ENCODE measurements at regions not wholly inside any gene's neighbourhood (a gene's known extent, or its start where the extent isn't known, plus 50 kb on each side); places are given as distances from the start of the nearest gene placed in this dataset.

DNA sequence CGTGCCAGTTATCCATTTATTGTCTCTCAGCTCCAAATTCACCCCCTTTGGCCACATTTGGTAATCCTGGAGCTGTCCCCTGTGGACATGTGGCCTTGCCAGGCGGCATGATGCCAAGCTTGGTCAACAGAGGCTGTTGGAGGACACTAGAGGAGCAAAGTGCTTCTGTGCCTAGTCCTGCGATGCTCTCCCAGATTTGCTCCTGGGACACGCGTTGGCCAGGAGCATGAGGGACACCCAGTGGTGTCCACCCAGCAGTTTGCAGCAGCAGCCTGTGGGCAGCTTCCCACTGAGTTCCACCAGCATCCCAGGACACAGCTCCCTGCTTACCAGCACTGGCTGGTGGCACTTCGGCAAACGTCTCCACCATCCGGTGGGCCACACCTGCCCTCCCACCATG is 55.5 kb upstream of the STEAP1B start:
- TF ChIP-seq EZH2 (IDR thresholded peaks at IDR 0.05; ENCODE audit: borderline replicate concordance, low read depth, low read length, severe bottlenecking) (no peak), CTCF (IDR thresholded peaks at IDR 0.05; ENCODE audit: borderline replicate concordance, extremely low read depth, low read length, poor library complexity, severe bottlenecking) (no peak)
- no peak for DNase-seq
- H4K20me1 ChIP-seq (ENCODE audit: insufficient read depth, low read length): no peaks in the 10 kb centered on the region
- H3K79me2 ChIP-seq (ENCODE audit: insufficient read depth, low read length): no peaks in the 10 kb centered on the region
- H3K4me1 ChIP-seq (ENCODE audit: insufficient read depth, low read length): no peaks in the 10 kb centered on the region
- H3K36me3 ChIP-seq (ENCODE audit: insufficient read depth, low read length): no peaks in the 10 kb centered on the region
- ATAC-seq (ENCODE audit: insufficient read depth, low read depth): no peak
- no peak overlapping the region for H3K4me2 ChIP-seq (ENCODE audit: insufficient read depth, low read length)
- H3K27ac ChIP-seq (ENCODE audit: low read length): no peak overlapping the region
- H2AFZ ChIP-seq (ENCODE audit: low read depth, low read length): no peak overlapping the region
- no peak overlapping the region for H3K4me3 ChIP-seq (ENCODE audit: low read depth in 1 of 2, low read length in 2 of 2)
- H3K9me3 ChIP-seq (ENCODE audit: insufficient read depth, low read length, severe bottlenecking): no peaks in the 10 kb centered on the region
- no peaks in the 10 kb centered on the region for H3K27me3 ChIP-seq (ENCODE audit: insufficient read depth, low read length, poor library complexity)
- no peak overlapping the region for H3K9ac ChIP-seq (ENCODE audit: low read depth, low read length)

- DNase-seq: no peak
- Histone ChIP-seq H2AFZ (ENCODE audit: low read depth, low read length) (no peak overlapping the region), H3K27ac (ENCODE audit: low read length) (no peak overlapping the region), H3K9me3 (ENCODE audit: insufficient read depth, low read length, severe bottlenecking) (no peaks in the 10 kb centered on the region), H3K27me3 (ENCODE audit: insufficient read depth, low read length, poor library complexity) (peaks cover 4% of the 10 kb centered on the region), H3K4me1 (ENCODE audit: insufficient read depth, low read length) (no peaks in the 10 kb centered on the region), H3K79me2 (ENCODE audit: insufficient read depth, low read length) (no peaks in the 10 kb centered on the region), H3K4me2 (ENCODE audit: insufficient read depth, low read length) (no peak overlapping the region), H3K4me3 (ENCODE audit: low read depth in 1 of 2, low read length in 2 of 2) (no peak overlapping the region), H4K20me1 (ENCODE audit: insufficient read depth, low read length) (no peaks in the 10 kb centered on the region), H3K36me3 (ENCODE audit: insufficient read depth, low read length) (no peaks in the 10 kb centered on the region), H3K9ac (ENCODE audit: low read depth, low read length) (no peak overlapping the region)
- no peak for TF ChIP-seq CTCF (IDR thresholded peaks at IDR 0.05; ENCODE audit: borderline replicate concordance, extremely low read depth, low read length, poor library complexity, severe bottlenecking)
- TF ChIP-seq EZH2 (IDR thresholded peaks at IDR 0.05; ENCODE audit: borderline replicate concordance, low read depth, low read length, severe bottlenecking): no peak
- no peak for ATAC-seq (ENCODE audit: insufficient read depth, low read depth)
Observed at GRCh38 chr7:22554184-22554583, 54.2 kb upstream of the STEAP1B start.

GRCh38 chr7:22551768-22552513 is 52.0 kb upstream of the STEAP1B start:
- H3K27ac ChIP-seq (ENCODE audit: low read length): no peak overlapping the region
- no peaks in the 10 kb centered on the region for H3K79me2 ChIP-seq (ENCODE audit: insufficient read depth, low read length)
- no peak overlapping the region for H3K4me2 ChIP-seq (ENCODE audit: insufficient read depth, low read length)
- H3K4me1 ChIP-seq (ENCODE audit: insufficient read depth, low read length): no peaks in the 10 kb centered on the region
- H3K36me3 ChIP-seq (ENCODE audit: insufficient read depth, low read length): no peaks in the 10 kb centered on the region
- no peak overlapping the region for H2AFZ ChIP-seq (ENCODE audit: low read depth, low read length)
- H3K27me3 ChIP-seq (ENCODE audit: insufficient read depth, low read length, poor library complexity): peaks cover 10% of the 10 kb centered on the region
- TF ChIP-seq CTCF (IDR thresholded peaks at IDR 0.05; ENCODE audit: borderline replicate concordance, extremely low read depth, low read length, poor library complexity, severe bottlenecking): no peak
- no peak for TF ChIP-seq EZH2 (IDR thresholded peaks at IDR 0.05; ENCODE audit: borderline replicate concordance, low read depth, low read length, severe bottlenecking)
- no peak overlapping the region for H3K4me3 ChIP-seq (ENCODE audit: low read depth in 1 of 2, low read length in 2 of 2)
- 0 out of 3 replicates have a peak, but pooled peaks have one; percentile 39 for ATAC-seq (ENCODE audit: insufficient read depth, low read depth)
- no peaks in the 10 kb centered on the region for H4K20me1 ChIP-seq (ENCODE audit: insufficient read depth, low read length)
- no peak overlapping the region for H3K9ac ChIP-seq (ENCODE audit: low read depth, low read length)
- H3K9me3 ChIP-seq (ENCODE audit: insufficient read depth, low read length, severe bottlenecking): no peaks in the 10 kb centered on the region
- DNase-seq: no peak

Measured in DND-41 (cell line).